Activated CD4-positive, alpha-beta memory T cell treated with anti-CD3 and anti-CD28 coated beads for 36 hours (primary cell): ENCODE measurements at regions not wholly inside any gene's neighbourhood (a gene's known extent, or its start where the extent isn't known, plus 50 kb on each side); places are given as distances from the start of the nearest gene placed in this dataset.
"Not testable (repeated sequence)": the region's sequence is repeated elsewhere in the genome, so short reads cannot be mapped to it uniquely, and the experiment has no call there.

Experiments
- CTCF ChIA-PET: fragments of 350-600 bp; sonication (Branson Sonifier 250); formaldehyde crosslinking; loops from one replicate; lab custom pipeline; 2021; ENCODE audit warnings: antibody characterized with exemption, inconsistent platforms; lab: Charles Lee
- POLR2A ChIA-PET: fragments of 350-600 bp; sonication (Branson Sonifier 250); formaldehyde crosslinking; loops from one replicate; lab custom pipeline; 2021; ENCODE audit warnings: antibody characterized with exemption; lab: Charles Lee
- DNase-seq: peaks from one replicate; pipeline ENCODE4 v3.0.0-alpha.2; 2020
- H3K27ac Mint-ChIP-seq: one replicate; pipeline ENCODE4 v1.8.0; 2021; ENCODE audit warnings: mixed read lengths
- H3K27me3 Mint-ChIP-seq: one replicate; pipeline ENCODE4 v1.8.0; 2021; ENCODE audit warnings: mixed read lengths
- H3K36me3 Mint-ChIP-seq: one replicate; pipeline ENCODE4 v1.8.0; 2021; ENCODE audit warnings: mixed read lengths
- H3K4me1 Mint-ChIP-seq: one replicate; pipeline ENCODE4 v1.8.0; 2021; ENCODE audit warnings: low read depth, mixed read lengths
- H3K4me3 Mint-ChIP-seq: one replicate; pipeline ENCODE4 v1.8.0; 2021; ENCODE audit warnings: mild to moderate bottlenecking, mixed read lengths
- H3K9me3 Mint-ChIP-seq: one replicate; pipeline ENCODE4 v1.8.0; 2021; ENCODE audit warnings: mixed read lengths
- intact Hi-C: fragments of 100-400 bp; cut with micrococcal nuclease; formaldehyde crosslinking; loops from one replicate; pipeline ENCODE4 v1.15.1; 2023

GRCh38 chr4:9110700-9111099 lies 59.5 kb upstream of the FAM90A26 start:
- H3K27ac Mint-ChIP-seq, POLR2A ChIA-PET, DNase-seq, H3K36me3 Mint-ChIP-seq, H3K4me1 Mint-ChIP-seq, H3K9me3 Mint-ChIP-seq, CTCF ChIA-PET, H3K27me3 Mint-ChIP-seq, intact Hi-C loops, H3K4me3 Mint-ChIP-seq: not testable (repeated sequence)

DNA sequence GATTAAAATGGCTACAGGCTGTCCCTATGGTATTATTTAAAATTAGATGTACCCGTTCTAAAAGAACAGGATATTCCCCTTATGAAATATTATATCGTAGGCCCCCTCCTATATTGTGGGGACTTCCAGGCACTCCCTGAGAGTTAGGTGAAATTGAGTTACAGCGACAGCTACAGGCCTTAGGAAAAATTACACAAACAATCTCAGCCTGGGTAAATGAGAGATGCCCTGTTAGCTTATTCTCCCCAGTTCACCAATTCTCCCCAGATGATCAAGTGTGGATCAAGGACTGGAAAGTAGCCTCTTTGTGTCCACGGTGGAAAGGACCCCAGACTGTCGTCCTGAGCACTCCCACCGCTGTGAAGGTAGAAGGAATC lies 67.1 kb upstream of the FAM90A26 start:
- H3K27ac Mint-ChIP-seq, H3K4me1 Mint-ChIP-seq, CTCF ChIA-PET, H3K27me3 Mint-ChIP-seq, POLR2A ChIA-PET, H3K4me3 Mint-ChIP-seq, intact Hi-C loops, DNase-seq, H3K36me3 Mint-ChIP-seq, H3K9me3 Mint-ChIP-seq: not testable (repeated sequence)

DNA sequence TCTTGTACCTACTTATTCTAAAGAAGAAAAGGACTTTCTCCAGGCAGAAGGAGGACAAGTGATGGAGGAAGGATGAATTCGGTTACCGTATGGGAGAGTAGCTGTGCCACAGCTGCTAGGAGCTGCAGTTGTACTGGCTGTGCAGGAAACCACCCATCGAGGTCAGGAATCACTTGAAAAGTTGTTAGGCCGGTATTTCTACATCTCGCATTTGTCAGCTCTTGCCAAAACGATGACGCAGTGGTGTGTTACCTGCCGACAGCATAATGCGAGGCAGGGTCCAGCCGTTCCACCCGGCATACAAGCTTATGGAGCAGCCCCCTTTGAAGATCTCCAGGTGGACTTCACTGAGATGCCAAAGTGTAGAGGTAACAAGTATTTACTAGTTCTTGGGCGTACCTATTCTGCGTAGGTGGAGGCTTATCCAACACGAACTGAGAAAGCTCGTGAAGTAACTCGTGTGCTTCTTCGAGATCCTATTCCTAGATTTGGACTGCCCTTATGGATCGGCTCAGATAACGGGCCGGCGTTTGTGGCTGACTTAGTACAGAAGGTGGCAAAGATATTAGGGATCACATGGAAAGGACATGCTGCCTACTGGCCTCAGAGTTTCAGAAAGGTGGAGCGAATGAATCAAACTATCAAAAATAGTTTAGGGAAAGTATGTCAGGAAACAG lies 67.6 kb upstream of the FAM90A26 start:
- POLR2A ChIA-PET, H3K4me1 Mint-ChIP-seq, H3K27me3 Mint-ChIP-seq, DNase-seq, H3K9me3 Mint-ChIP-seq, H3K36me3 Mint-ChIP-seq, H3K4me3 Mint-ChIP-seq, CTCF ChIA-PET, H3K27ac Mint-ChIP-seq: not testable (repeated sequence)
- intact Hi-C loops, result loop anchor here (1.0 kb wide), 1 partner anchor 23 kb away; no protein-coding TSS in a partner anchor

DNA sequence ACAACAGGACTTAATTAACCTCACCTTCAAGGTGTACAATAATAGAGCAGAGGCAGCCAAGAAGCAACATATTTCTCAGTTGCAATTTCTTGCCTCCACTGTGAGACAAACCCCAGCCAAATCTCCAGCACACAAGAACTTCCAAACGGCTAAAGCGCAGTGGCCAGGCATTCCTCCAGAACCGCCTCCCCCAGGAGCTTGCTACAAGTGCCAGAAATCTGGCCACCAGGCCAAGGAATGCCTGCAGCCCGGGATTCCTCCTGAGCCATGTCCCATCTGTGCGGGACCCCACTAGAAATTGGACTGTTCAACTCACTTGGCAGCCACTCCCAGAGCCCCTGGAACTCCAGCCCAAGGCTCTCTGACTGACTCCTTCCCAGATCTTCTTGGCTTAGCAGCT lies 73.9 kb upstream of the FAM90A26 start:
- H3K27me3 Mint-ChIP-seq, DNase-seq, POLR2A ChIA-PET, H3K36me3 Mint-ChIP-seq, CTCF ChIA-PET, H3K4me3 Mint-ChIP-seq, H3K4me1 Mint-ChIP-seq, H3K27ac Mint-ChIP-seq, intact Hi-C loops: not testable (repeated sequence)
- peaks cover 20% of the 10 kb centered on the region for H3K9me3 Mint-ChIP-seq

DNA sequence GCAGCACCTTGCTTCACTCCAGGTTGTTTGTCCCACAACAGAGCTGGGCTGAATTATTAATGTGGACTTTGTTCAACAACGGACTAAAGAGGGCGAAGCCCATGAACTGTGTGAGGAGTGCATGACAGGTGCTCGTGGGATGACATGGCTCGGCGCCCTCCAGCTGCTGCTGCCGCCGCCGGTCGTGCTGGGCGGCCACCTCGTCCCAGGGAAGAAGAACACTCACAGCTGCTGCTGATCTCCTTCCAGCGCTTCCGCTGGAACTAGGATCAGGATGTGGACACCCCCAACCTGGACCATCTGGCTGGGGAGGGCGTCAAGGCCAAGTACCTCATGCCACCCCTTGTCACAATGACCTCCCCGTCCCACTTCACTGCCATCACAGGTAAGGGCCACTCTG lies 91.4 kb upstream of the FAM90A26 start:
- H3K27me3 Mint-ChIP-seq, intact Hi-C loops, POLR2A ChIA-PET, H3K4me3 Mint-ChIP-seq, H3K36me3 Mint-ChIP-seq, H3K27ac Mint-ChIP-seq, DNase-seq, CTCF ChIA-PET, H3K9me3 Mint-ChIP-seq, H3K4me1 Mint-ChIP-seq: not testable (repeated sequence)

GRCh38 chr4:9076974-9077373 lies 93.2 kb upstream of the FAM90A26 start:
- H3K4me3 Mint-ChIP-seq, H3K27me3 Mint-ChIP-seq, H3K27ac Mint-ChIP-seq, H3K36me3 Mint-ChIP-seq, H3K9me3 Mint-ChIP-seq, H3K4me1 Mint-ChIP-seq, POLR2A ChIA-PET, DNase-seq, intact Hi-C loops: not testable (repeated sequence)
- CTCF ChIA-PET, result interaction anchor here (0.6 kb wide), 1 partner anchor 71 kb away, joined by 4 read pairs; no protein-coding TSS in a partner anchor

DNA sequence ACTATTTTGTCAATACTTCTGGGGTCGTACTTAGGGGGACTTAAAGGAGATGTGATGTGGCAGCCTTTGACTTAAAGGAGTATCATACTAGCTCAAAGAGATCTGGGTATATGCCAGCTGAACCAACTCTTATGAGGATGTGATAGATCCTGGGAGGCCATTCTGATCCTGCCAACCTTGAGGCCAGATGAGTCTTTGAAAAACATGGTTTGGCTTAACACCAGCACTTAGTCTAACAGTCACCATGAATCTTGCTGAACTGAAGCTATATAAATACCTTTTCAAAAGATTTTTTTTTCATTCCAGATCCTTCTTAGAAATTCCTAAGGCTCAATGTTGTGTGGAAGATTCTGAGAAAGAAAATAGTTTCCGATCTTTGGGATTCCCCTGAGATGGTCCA lies 93.7 kb upstream of the FAM90A26 start:
- not testable (repeated sequence) for H3K27me3 Mint-ChIP-seq, H3K4me1 Mint-ChIP-seq, DNase-seq

GRCh38 chr4:9073371-9073770 lies 96.8 kb upstream of the FAM90A26 start:
- H3K4me1 Mint-ChIP-seq, H3K4me3 Mint-ChIP-seq, CTCF ChIA-PET, POLR2A ChIA-PET, H3K27me3 Mint-ChIP-seq, H3K9me3 Mint-ChIP-seq, H3K36me3 Mint-ChIP-seq, DNase-seq: not testable (repeated sequence)
- intact Hi-C loops, result loop anchor here (2.0 kb wide), 1 partner anchor 79 kb away; no protein-coding TSS in a partner anchor
- peak overlapping the region; percentile 62 for H3K27ac Mint-ChIP-seq

More for the DNA sequence above, 93.7 kb upstream of the FAM90A26 start:
- intact Hi-C loops, H3K9me3 Mint-ChIP-seq, H3K36me3 Mint-ChIP-seq, H3K27ac Mint-ChIP-seq, POLR2A ChIA-PET, H3K4me3 Mint-ChIP-seq: not testable (repeated sequence)
- CTCF ChIA-PET, result interaction anchor here (0.6 kb wide), 1 partner anchor 71 kb away, joined by 4 read pairs; no protein-coding TSS in a partner anchor

- intact Hi-C loops, result loop anchor here (2.0 kb wide), 1 partner anchor 80 kb away; no protein-coding TSS in a partner anchor
Measured at GRCh38 chr4:9072521-9073220, 97.5 kb upstream of the FAM90A26 start.

DNA sequence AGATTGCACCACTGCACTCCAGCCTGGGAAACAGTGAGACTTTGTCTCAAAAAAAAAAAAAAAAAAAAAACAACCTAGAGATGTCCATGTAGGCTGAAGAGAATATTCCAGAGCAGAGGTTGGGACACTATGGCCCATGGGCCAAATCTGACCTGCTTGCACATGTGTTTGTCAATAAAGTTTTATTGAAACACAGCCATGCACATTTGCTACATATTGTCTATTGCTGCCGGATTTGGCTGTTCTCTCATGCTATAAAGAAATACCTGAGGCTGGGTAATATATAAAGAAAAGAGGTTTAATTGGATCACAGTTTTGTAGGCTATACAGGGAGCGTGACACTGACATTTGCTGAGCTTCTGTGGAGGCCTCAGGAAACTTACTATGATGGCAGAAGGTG lies 102.3 kb upstream of the FAM90A26 start:
- H3K27ac Mint-ChIP-seq, H3K4me3 Mint-ChIP-seq, H3K27me3 Mint-ChIP-seq, intact Hi-C loops, H3K4me1 Mint-ChIP-seq, H3K36me3 Mint-ChIP-seq, DNase-seq, POLR2A ChIA-PET, CTCF ChIA-PET: not testable (repeated sequence)
- H3K9me3 Mint-ChIP-seq, result peaks cover 27% of the 10 kb centered on the region

More at GRCh38 chr4:9072521-9073220, 97.5 kb upstream of the FAM90A26 start:
- H3K4me3 Mint-ChIP-seq, H3K27me3 Mint-ChIP-seq, CTCF ChIA-PET, POLR2A ChIA-PET, H3K4me1 Mint-ChIP-seq, DNase-seq, H3K9me3 Mint-ChIP-seq, H3K36me3 Mint-ChIP-seq: not testable (repeated sequence)
- peak overlapping the region; percentile 62 for H3K27ac Mint-ChIP-seq

DNA sequence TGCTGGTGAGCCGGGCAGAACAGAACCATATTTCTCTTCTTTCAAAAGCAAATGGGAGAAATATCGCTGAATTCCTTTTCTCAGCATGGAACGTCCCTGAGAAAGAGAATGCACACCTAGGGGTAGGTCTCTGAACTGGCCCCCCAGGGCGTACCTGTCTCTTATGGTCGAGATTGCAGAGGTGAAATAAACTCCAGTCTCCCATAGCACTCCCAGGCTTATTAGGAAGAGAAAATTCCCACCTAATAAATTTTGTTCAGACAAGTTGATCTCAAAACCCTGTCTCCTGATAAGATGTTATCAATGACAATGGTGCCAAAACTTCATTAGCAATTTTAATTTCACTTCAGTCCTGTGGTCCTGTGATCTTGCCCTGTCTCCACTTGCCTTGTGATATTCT lies 106.6 kb upstream of the FAM90A26 start:
- intact Hi-C loops, DNase-seq: not testable (repeated sequence)

GRCh38 chr4:9024866-9025265 lies 145.3 kb upstream of the FAM90A26 start:
- H3K36me3 Mint-ChIP-seq, DNase-seq, H3K27ac Mint-ChIP-seq, intact Hi-C loops, H3K4me1 Mint-ChIP-seq, H3K9me3 Mint-ChIP-seq, H3K4me3 Mint-ChIP-seq, H3K27me3 Mint-ChIP-seq, POLR2A ChIA-PET: not testable (repeated sequence)
- CTCF ChIA-PET, result interaction anchor here (1.3 kb wide), 1 partner anchor 24 kb away, joined by 4 read pairs; no protein-coding TSS in a partner anchor

More for the DNA sequence above, 106.6 kb upstream of the FAM90A26 start:
- Mint-ChIP-seq H3K36me3 (peaks cover 11% of the 10 kb centered on the region), H3K9me3 (peaks cover 29% of the 10 kb centered on the region)
- H3K4me3 Mint-ChIP-seq, CTCF ChIA-PET, H3K27me3 Mint-ChIP-seq, POLR2A ChIA-PET, H3K27ac Mint-ChIP-seq, H3K4me1 Mint-ChIP-seq: not testable (repeated sequence)
